Aorta (tissue), 5 donors: ENCODE measurements at regions not wholly inside any gene's neighbourhood (a gene's known extent, or its start where the extent isn't known, plus 50 kb on each side); places are given as distances from the start of the nearest gene placed in this dataset.

Source experiments
- ATAC-seq: fragments of 200-7000 bp; cut with Tn5 transposase; one replicate; pipeline ENCODE4 v1.9.1; 2022; ENCODE audit warnings: moderate library complexity; ENCODE audit not compliant: low FRiP score
- DNase-seq, 2 donors: peaks; one replicate each; pipeline ENCODE4 v3.0.0-alpha.2; 2020
- H3K27ac ChIP-seq, 2 donors: one replicate each; pipeline ENCODE4 v1.5.1; 2013; ENCODE audit warnings: low read length in 2 of 2, mild to moderate bottlenecking in 2 of 2, moderate library complexity in 2 of 2, control low read depth in 1 of 2, inconsistent platforms in 1 of 2, low read depth in 1 of 2
- H3K27me3 ChIP-seq, 2 donors: one replicate each; pipeline ENCODE4 v1.6.1; 2013; ENCODE audit warnings: control low read depth in 1 of 2, low read length in 1 of 2, mild to moderate bottlenecking in 1 of 2, moderate library complexity in 1 of 2; ENCODE audit not compliant: insufficient read depth in 2 of 2, control insufficient read depth in 1 of 2
- H3K36me3 ChIP-seq, 2 donors: one replicate each; pipeline ENCODE4 v1.6.1; 2013; ENCODE audit warnings: control low read depth in 1 of 2, low read length in 1 of 2, mild to moderate bottlenecking in 1 of 2; ENCODE audit not compliant: insufficient read depth in 2 of 2, control insufficient read depth in 1 of 2
- H3K4me1 ChIP-seq, 2 donors: one replicate each; pipeline ENCODE4 v1.6.1; 2013; ENCODE audit warnings: low read length in 2 of 2, control low read depth in 1 of 2, mild to moderate bottlenecking in 1 of 2, moderate library complexity in 1 of 2; ENCODE audit not compliant: insufficient read depth in 2 of 2, control insufficient read depth in 1 of 2
- H3K4me3 ChIP-seq, 2 donors: one replicate each; pipeline ENCODE4 v1.5.1; 2013; ENCODE audit warnings: low read length in 2 of 2, control low read depth in 1 of 2, mild to moderate bottlenecking in 1 of 2
- H3K9me3 ChIP-seq: one replicate; pipeline ENCODE4 v1.6.1; 2013; ENCODE audit warnings: mild to moderate bottlenecking, low read length; ENCODE audit not compliant: control insufficient read depth
- WGBS, 2 donors: extraction: QIAGEN DNeasy Blood & Tissue Kit; methylation state at CpG; one replicate each; pipeline ENCODE4 v1.1.7; 2013; 5-methylcytosine and 5-hydroxymethylcytosine counted together
- intact Hi-C, 2 donors: fragments of 100-400 bp; cut with DNase I; formaldehyde crosslinking; loops; one replicate each; pipeline versions ENCODE4 v1.14.2 to v1.15.0; 2022
- donor health status: healthy with polysubstance abuse.
- donor health status: Bipolar disorder and iron deficiency.
- donor health status: DM: no; HTN: no; CAD: no.
- donor health status: DM: no; HTN: no; CAD: no.
- donor health status: DM: yes; HTN: yes; CAD: no.

- WGBS, 2 donors = 69 to 81% methylated on average over 2 of the region's 2 CpGs
- no peaks in the 10 kb centered on the region for H3K36me3 ChIP-seq
- no peaks in the 10 kb centered on the region for H3K9me3 ChIP-seq
- no peak for DNase-seq
- no peaks in the 10 kb centered on the region for H3K4me1 ChIP-seq
- H3K27ac ChIP-seq = no peak overlapping the region
- intact Hi-C loops = no loop called here
- H3K4me3 ChIP-seq = no peak overlapping the region
- no peak for ATAC-seq
- H3K27me3 ChIP-seq = no peaks in the 10 kb centered on the region
These were observed 123.9 kb upstream of the NXT1 start for GRCh38 chr20:23226612-23227265.

DNA sequence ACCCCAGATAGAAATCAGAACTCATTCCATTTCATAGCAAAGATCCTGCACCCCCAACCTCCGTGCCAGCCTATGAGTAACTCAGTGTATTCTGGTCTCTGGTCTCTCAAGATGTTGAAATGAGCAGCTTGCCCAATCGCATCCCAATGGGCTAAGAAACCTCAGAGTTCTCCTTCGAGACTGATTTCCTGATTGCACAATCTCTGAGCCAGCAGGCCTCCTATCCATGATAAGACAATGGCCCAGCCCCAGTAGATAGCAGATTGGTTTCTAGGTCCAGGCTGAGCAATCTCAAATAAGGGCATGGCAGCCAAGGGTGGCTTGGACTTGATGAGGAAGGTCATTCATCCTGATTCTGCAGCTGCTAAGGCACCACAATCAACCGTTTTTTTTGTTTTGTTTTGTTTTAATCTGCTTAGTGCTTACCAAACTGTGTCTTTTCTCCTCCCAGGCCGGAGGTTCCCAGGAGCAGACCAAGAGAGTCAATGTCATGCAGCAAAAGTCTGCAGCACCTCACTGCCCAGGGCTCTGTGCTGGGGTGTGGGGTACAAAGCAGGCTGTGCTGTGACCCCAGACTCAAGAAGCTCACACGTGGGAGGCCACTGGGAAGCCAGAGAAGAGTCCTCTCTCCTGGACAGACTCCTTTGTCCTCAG, 125.1 kb upstream of the NXT1 start:
- Histone ChIP-seq H3K9me3 (no peaks in the 10 kb centered on the region), H3K36me3 (no peaks in the 10 kb centered on the region), H3K27ac (no peak overlapping the region), H3K4me3 (no peak overlapping the region), H3K4me1 (no peaks in the 10 kb centered on the region), H3K27me3 (no peaks in the 10 kb centered on the region)
- DNase-seq = peak in 1 of 2 donors; percentile 83
- WGBS, 2 donors = 76 to 77% methylated on average over 6 of the region's 6 CpGs
- intact Hi-C loops = loop anchor here in 1 of 2 donors (1.0 kb wide), 1 partner anchor 19 kb away; no protein-coding TSS in a partner anchor
- ATAC-seq = peak; percentile 87

GRCh38 chr20:23224806-23225205, 125.8 kb upstream of the NXT1 start:
- H3K9me3 ChIP-seq = no peaks in the 10 kb centered on the region
- ATAC-seq (no peak), DNase-seq (no peak)
- no peak overlapping the region for H3K27ac ChIP-seq
- WGBS, 2 donors = 80 to 85% methylated on average over 5 of the region's 5 CpGs
- H3K36me3 ChIP-seq = no peaks in the 10 kb centered on the region
- H3K4me3 ChIP-seq = no peak overlapping the region
- no peaks in the 10 kb centered on the region for H3K4me1 ChIP-seq
- no peaks in the 10 kb centered on the region for H3K27me3 ChIP-seq
- intact Hi-C loops = loop anchor here in 1 of 2 donors (1.0 kb wide), 1 partner anchor 19 kb away; no protein-coding TSS in a partner anchor

DNA sequence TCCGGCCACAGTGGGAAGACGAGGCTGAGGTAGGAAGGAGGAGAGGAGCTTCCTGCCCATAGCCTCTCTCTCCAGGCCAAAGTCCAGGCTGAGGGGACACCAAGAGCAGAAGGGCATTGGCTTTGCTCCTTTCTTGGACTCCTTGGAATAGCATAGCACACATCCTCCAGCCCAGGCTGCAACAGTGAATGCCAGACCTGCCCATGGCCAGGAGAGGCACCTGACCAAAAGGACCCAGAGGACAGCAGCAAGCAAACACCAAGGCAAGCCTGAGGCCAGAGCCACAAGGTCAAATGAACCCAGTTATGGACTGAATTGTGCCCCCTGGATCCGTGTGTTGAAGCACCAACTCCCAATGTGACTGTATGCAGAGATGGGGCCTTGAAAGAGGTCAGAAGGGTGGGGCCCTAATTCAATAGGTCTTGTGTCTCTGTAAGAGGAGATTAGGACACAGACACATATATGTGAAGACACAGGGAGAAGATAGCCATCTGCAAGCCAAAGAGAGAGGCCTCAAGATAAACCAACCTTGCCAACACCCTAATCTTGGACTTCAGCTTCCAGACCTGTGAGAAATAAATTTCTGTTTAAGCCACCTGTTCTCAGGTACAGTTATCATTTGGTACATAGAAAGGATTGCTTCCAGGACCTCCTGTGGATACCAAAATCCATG, 126.5 kb upstream of the NXT1 start:
- H3K4me3 ChIP-seq = no peak overlapping the region
- intact Hi-C loops = no loop called here
- no peaks in the 10 kb centered on the region for H3K9me3 ChIP-seq
- no peaks in the 10 kb centered on the region for H3K27me3 ChIP-seq
- no peaks in the 10 kb centered on the region for H3K4me1 ChIP-seq
- 93 to 96% methylated on average over 3 of the region's 3 CpGs for WGBS, 2 donors
- H3K27ac ChIP-seq = no peak overlapping the region
- ATAC-seq = no peak
- no peaks in the 10 kb centered on the region for H3K36me3 ChIP-seq
- no peak for DNase-seq

- Histone ChIP-seq H3K4me3 (no peak overlapping the region), H3K36me3 (no peaks in the 10 kb centered on the region), H3K27ac (no peak overlapping the region), H3K4me1 (no peaks in the 10 kb centered on the region), H3K9me3 (no peaks in the 10 kb centered on the region), H3K27me3 (no peaks in the 10 kb centered on the region)
- no peak for DNase-seq
- intact Hi-C loops = no loop called here
- WGBS, 2 donors = 88 to 93% methylated on average over 4 of the region's 4 CpGs
- no peak for ATAC-seq
These were observed 127.9 kb upstream of the NXT1 start for GRCh38 chr20:23222531-23223200.

DNA sequence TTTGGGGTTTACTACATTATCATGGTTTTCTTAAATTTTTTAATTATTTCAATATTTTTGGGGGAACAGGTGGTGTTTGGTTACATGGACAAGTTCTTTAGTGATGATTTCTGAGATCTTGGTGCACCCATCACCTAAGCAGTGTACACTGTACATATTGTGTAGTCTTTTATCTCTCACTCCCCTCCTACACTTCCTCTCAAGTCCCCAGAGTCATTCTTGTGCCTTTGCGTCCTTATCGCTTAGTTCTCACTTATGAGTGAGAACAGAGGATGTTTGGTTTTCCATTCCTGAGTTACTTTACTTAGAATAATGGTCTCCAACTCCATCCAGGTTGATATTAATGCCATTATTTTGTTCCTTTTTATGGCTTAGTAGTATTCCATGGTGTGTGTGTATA, 130.9 kb upstream of the CD93 start:
- Histone ChIP-seq H3K4me1 (no peaks in the 10 kb centered on the region), H3K9me3 (no peaks in the 10 kb centered on the region), H3K27me3 (no peaks in the 10 kb centered on the region), H3K27ac (no peak overlapping the region), H3K36me3 (no peaks in the 10 kb centered on the region), H3K4me3 (no peak overlapping the region)
- DNase-seq (no peak), ATAC-seq (no peak)
- intact Hi-C loops = no loop called here
- WGBS, 2 donors = 60 to 73% methylated on average over 2 of the region's 2 CpGs

- DNase-seq (no peak), ATAC-seq (no peak)
- H3K4me3 ChIP-seq = no peak overlapping the region
- H3K36me3 ChIP-seq = no peaks in the 10 kb centered on the region
- H3K9me3 ChIP-seq = no peaks in the 10 kb centered on the region
- intact Hi-C loops = no loop called here
- H3K4me1 ChIP-seq = no peaks in the 10 kb centered on the region
- H3K27ac ChIP-seq = no peak overlapping the region
- 91 to 95% methylated on average over 6 of the region's 6 CpGs for WGBS, 2 donors
- no peaks in the 10 kb centered on the region for H3K27me3 ChIP-seq
These were observed 129.3 kb upstream of the CD93 start for GRCh38 chr20:23215344-23215995.

- Histone ChIP-seq H3K36me3 (no peaks in the 10 kb centered on the region), H3K27me3 (no peaks in the 10 kb centered on the region), H3K4me1 (no peaks in the 10 kb centered on the region), H3K4me3 (no peak overlapping the region), H3K9me3 (no peaks in the 10 kb centered on the region), H3K27ac (no peak overlapping the region)
- ATAC-seq = no peak
- DNase-seq = no peak
- WGBS, 2 donors = 80 to 83% methylated on average over 5 of the region's 5 CpGs
- intact Hi-C loops = no loop called here
These were observed 128.8 kb upstream of the CD93 start for GRCh38 chr20:23214903-23215302.
